Upper lobe of left lung (tissue), 6 donors: ENCODE measurements at regions not wholly inside any gene's neighbourhood (a gene's known extent, or its start where the extent isn't known, plus 50 kb on each side); places are given as distances from the start of the nearest gene placed in this dataset.
"Not testable (repeated sequence)": the region's sequence is repeated elsewhere in the genome, so short reads cannot be mapped to it uniquely, and the experiment has no call there.

Experiments used
- ATAC-seq, 2 donors: fragments of 200-7000 bp; cut with Tn5 transposase; one replicate each; pipeline ENCODE4 v1.9.1; 2022; ENCODE audit warnings: mild to moderate bottlenecking in 2 of 2, moderate library complexity in 2 of 2; ENCODE audit not compliant: low FRiP score in 2 of 2
- DNase-seq, 2 donors: peaks; one replicate each; pipeline ENCODE4 v3.0.0-alpha.2; 2019 to 2020
- H3K27ac ChIP-seq, 4 donors: fragments of 200-600 bp; sonication (generic); one replicate each; pipeline ENCODE4 v1.5.1; 2016 to 2019
- H3K27me3 ChIP-seq, 4 donors: fragments of 200-600 bp; sonication (generic); one replicate each; pipeline ENCODE4 v1.5.1; 2017 to 2019
- H3K36me3 ChIP-seq, 4 donors: fragments of 200-600 bp; sonication (generic); one replicate each; pipeline ENCODE4 v1.5.1; 2016 to 2019
- H3K4me1 ChIP-seq, 4 donors: fragments of 200-600 bp; sonication (generic); one replicate each; pipeline ENCODE4 v1.5.1; 2018 to 2019
- H3K4me3 ChIP-seq, 4 donors: fragments of 200-600 bp; sonication (generic); one replicate each; pipeline ENCODE4 v1.5.1; 2017 to 2019; ENCODE audit warnings: mild to moderate bottlenecking in 2 of 4, moderate library complexity in 1 of 4
- H3K9me3 ChIP-seq, 4 donors: fragments of 200-600 bp; sonication (generic); one replicate each; pipeline ENCODE4 v1.5.1; 2018 to 2019
- EP300 ChIP-seq, 4 donors: sonication (generic); formaldehyde crosslinking; IDR thresholded peaks; one replicate each; pipeline ENCODE4 v1.5.1; 2017; ENCODE audit warnings: antibody characterized with exemption in 4 of 4, control low read depth in 2 of 4
- POLR2A ChIP-seq, 4 donors: fragments of 450-650 bp; IDR thresholded peaks; one replicate each; pipeline ENCODE4 v1.5.1; 2016 to 2017; ENCODE audit warnings: antibody characterized with exemption in 4 of 4, mild to moderate bottlenecking in 2 of 4
- POLR2AphosphoS5 ChIP-seq, 2 donors: sonication (generic); formaldehyde crosslinking; IDR thresholded peaks; one replicate each; pipeline ENCODE4 v1.5.1; 2017; ENCODE audit warnings: antibody characterized with exemption in 2 of 2
- WGBS, 2 donors: methylation state at CpG; one replicate each; pipeline ENCODE4 v1.1.5; 2017 to 2018; 5-methylcytosine and 5-hydroxymethylcytosine counted together
- TF ChIP-seq, protein P1 (sequence below), 6 experiments: fragments of 450-650 bp in 4 of 6; fragments of 200-600 bp in 2 of 6; sonication (generic) in 2 of 6; IDR thresholded peaks; one replicate each; pipeline ENCODE4 v1.5.1; 2016 to 2019; ENCODE audit warnings: antibody characterized with exemption in 6 of 6
- donor health status: DM: no; HTN: no; CAD: no; lungs with moderate emphysema.
- donor health status: DM: no; HTN: yes; CAD: no; lungs with severe emphysema.

DNA sequence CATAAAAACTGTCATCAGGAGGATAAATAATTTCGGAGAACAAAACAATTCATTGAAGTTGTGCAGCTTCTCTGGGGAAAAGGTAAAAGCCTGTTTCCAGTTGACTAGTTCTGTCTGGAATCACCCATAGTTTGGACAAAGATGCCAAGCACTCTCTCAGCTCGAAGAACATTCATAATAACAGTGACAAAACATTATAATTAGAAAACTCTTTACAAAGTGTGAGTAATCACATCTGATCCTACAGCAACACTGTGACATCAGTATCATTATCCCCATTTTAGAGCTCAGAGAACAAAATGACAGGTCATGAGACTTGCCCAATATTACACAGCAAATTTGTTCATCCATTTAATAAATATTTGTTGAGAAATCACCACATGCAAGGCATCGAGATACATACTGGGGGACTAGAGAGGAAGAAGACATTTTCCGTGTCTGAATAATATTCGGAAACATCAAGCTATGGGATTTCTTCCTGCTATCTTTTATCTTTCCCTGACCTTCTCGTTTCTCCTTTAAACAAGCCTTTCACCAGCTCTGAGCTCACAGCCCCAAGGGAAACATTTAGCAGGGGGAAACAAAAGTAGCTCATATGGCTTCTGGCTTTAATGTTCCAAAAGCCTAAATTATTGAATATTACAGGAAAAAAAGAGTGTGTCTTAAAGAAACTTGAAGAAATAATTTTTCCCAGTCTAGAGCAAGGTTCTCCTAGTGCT lies 123.3 kb upstream of the GHITM start:
- DNase-seq: no peak
- 63 to 74% methylated on average over 6 of the region's 6 CpGs for WGBS, 2 donors
- ATAC-seq: no peak

DNA sequence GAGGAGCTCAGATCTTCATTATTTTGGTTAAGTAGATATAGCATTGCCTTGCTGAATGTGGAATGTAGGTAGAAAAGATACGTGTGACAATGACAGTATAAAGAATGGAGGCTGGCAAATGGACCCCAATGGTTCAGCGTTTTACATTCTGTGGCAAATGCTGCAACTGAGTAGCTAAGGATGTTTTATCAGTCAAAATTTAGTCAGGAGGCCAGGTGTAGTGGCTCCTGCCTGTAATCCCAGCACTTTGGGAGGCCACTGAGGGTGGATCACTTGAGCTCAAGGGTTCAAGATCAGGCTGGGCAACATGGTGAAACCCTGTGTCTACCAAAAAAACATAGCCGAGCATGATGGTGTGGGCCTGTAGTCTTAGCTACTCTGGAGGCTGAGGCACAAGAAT lies 120.5 kb upstream of the GHITM start:
- no peak for ATAC-seq
- no peaks in the 10 kb centered on the region for H3K36me3 ChIP-seq
- H3K27me3 ChIP-seq: no peaks in the 10 kb centered on the region
- no peak overlapping the region for H3K27ac ChIP-seq
- no peak overlapping the region for H3K4me3 ChIP-seq
- no peaks in the 10 kb centered on the region for H3K9me3 ChIP-seq
- TF ChIP-seq, protein P1, sequence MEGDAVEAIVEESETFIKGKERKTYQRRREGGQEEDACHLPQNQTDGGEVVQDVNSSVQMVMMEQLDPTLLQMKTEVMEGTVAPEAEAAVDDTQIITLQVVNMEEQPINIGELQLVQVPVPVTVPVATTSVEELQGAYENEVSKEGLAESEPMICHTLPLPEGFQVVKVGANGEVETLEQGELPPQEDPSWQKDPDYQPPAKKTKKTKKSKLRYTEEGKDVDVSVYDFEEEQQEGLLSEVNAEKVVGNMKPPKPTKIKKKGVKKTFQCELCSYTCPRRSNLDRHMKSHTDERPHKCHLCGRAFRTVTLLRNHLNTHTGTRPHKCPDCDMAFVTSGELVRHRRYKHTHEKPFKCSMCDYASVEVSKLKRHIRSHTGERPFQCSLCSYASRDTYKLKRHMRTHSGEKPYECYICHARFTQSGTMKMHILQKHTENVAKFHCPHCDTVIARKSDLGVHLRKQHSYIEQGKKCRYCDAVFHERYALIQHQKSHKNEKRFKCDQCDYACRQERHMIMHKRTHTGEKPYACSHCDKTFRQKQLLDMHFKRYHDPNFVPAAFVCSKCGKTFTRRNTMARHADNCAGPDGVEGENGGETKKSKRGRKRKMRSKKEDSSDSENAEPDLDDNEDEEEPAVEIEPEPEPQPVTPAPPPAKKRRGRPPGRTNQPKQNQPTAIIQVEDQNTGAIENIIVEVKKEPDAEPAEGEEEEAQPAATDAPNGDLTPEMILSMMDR (IDR thresholded peaks at IDR 0.05): no peak
- TF ChIP-seq POLR2AphosphoS5 (IDR thresholded peaks at IDR 0.05) (no peak), POLR2A (IDR thresholded peaks at IDR 0.05) (no peak), EP300 (IDR thresholded peaks at IDR 0.05) (no peak)
- 91 to 95% methylated on average over 3 of the region's 3 CpGs for WGBS, 2 donors
- DNase-seq: no peak
- no peaks in the 10 kb centered on the region for H3K4me1 ChIP-seq

More for the DNA sequence above, 123.3 kb upstream of the GHITM start:
- H3K4me1 ChIP-seq: no peaks in the 10 kb centered on the region
- TF ChIP-seq EP300 (IDR thresholded peaks at IDR 0.05) (no peak), POLR2AphosphoS5 (IDR thresholded peaks at IDR 0.05) (no peak), POLR2A (IDR thresholded peaks at IDR 0.05) (no peak)
- TF ChIP-seq, protein P1 (IDR thresholded peaks at IDR 0.05): no peak
- no peak overlapping the region for H3K4me3 ChIP-seq
- H3K36me3 ChIP-seq: no peaks in the 10 kb centered on the region
- H3K27ac ChIP-seq: no peak overlapping the region
- H3K9me3 ChIP-seq: no peaks in the 10 kb centered on the region
- H3K27me3 ChIP-seq: no peaks in the 10 kb centered on the region

DNA sequence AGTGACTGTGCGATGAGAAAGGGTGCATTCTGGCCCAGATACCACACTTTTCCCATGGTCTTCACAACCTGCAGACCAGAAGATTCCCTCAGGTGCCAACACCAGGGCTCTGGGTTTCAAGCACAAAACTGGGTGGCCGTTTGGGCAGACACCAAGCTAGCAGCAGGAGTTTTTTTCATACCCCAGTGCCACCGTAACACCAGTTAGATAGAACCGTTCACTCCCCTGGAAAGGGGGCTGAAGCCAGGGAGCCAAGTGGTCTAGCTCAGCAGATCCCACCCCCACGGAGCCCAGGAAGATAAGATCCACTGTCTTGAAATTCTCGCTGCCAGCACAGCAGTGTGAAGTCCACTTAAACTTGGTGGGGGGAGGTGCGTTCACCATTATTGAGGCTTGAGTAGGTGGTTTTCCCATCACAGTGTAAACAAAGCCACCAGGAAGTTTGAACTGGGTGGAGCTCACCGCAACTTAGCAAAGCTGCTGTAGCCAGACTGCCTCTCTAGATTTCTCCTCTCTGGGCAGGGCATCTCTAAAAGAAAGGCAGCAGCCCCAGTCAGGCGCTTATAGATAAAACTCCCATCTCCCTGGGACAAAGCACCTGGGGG lies 119.4 kb upstream of the GHITM start:
- H3K4me1 ChIP-seq, H3K27ac ChIP-seq, H3K36me3 ChIP-seq, H3K9me3 ChIP-seq, H3K27me3 ChIP-seq, ATAC-seq, H3K4me3 ChIP-seq: not testable (repeated sequence)
- peak in 1 of 2 donors; percentile 75 for DNase-seq
- 39 to 61% methylated on average over 7 to 9 of the region's 9 CpGs for WGBS, 2 donors

DNA sequence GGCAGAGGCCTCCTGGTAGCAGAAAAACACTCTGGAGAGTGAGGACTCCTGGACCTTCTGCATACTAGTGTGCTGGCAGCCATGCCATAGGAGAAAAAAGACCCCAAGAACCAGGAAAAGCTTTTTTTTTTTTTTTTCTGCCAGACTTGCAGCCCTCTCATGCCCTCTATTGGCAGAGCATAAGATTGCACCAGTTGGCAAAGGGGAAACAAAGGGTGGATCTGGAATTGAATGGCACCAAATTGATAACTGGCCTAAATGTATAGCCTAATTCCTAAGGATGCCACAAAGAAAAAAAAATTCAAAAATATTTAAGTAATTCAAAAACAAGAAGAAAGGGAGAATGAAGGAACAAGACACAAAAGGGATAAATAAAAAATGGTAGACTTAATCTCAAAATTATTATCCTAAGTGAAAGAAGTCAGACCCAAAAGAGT lies 112.5 kb upstream of the GHITM start:
- TF ChIP-seq POLR2A (IDR thresholded peaks at IDR 0.05) (no peak), EP300 (IDR thresholded peaks at IDR 0.05) (no peak), POLR2AphosphoS5 (IDR thresholded peaks at IDR 0.05) (no peak)
- TF ChIP-seq, protein P1 (IDR thresholded peaks at IDR 0.05): peak in 5 of 6 experiments; percentile 10 to 43 (median 33)
- Histone ChIP-seq H3K27ac (no peak overlapping the region), H3K9me3 (no peaks in the 10 kb centered on the region), H3K36me3 (no peaks in the 10 kb centered on the region), H3K4me1 (no peaks in the 10 kb centered on the region), H3K27me3 (no peaks in the 10 kb centered on the region), H3K4me3 (no peak overlapping the region)
- ATAC-seq (peak in 1 of 2 donors; percentile 42), DNase-seq (no peak)

DNA sequence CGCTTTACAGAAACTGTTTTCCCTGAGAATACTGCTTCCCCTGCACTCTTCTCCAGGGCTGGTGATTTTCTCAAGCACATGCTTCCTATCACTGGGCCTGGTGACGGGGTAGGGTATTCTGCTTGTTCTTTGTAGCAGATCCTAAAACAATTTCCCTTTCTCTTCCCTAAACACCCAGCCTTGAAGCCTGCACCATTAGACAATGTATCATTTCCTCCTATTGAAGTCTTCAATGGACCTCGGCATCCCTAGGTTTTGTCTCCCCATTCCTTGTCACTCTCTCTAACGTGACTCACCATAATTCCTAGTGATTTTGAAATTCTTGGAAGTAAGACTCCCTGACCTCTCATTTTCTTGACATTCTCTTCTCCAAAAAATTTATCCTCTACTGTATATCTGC lies 109.5 kb upstream of the GHITM start:
- DNase-seq (no peak), ATAC-seq (no peak)
- Histone ChIP-seq H3K4me1 (no peaks in the 10 kb centered on the region), H3K4me3 (no peak overlapping the region), H3K27ac (no peak overlapping the region), H3K9me3 (no peaks in the 10 kb centered on the region), H3K36me3 (no peaks in the 10 kb centered on the region), H3K27me3 (no peaks in the 10 kb centered on the region)
- TF ChIP-seq EP300 (IDR thresholded peaks at IDR 0.05) (no peak), POLR2A (IDR thresholded peaks at IDR 0.05) (no peak), POLR2AphosphoS5 (IDR thresholded peaks at IDR 0.05) (no peak)
- TF ChIP-seq, protein P1 (IDR thresholded peaks at IDR 0.05): no peak
- 58 to 67% methylated on average over 4 of the region's 4 CpGs for WGBS, 2 donors
